C1 segment of cervical spinal cord (tissue), 14 donors: ENCODE measurements at regions not wholly inside any gene's neighbourhood (a gene's known extent, or its start where the extent isn't known, plus 50 kb on each side); places are given as distances from the start of the nearest gene placed in this dataset.

Experiments used
- DNase-seq, 14 donors: peaks; one replicate each; lab custom pipeline; 2025; lab: John Stamatoyannopoulos, UW

DNA sequence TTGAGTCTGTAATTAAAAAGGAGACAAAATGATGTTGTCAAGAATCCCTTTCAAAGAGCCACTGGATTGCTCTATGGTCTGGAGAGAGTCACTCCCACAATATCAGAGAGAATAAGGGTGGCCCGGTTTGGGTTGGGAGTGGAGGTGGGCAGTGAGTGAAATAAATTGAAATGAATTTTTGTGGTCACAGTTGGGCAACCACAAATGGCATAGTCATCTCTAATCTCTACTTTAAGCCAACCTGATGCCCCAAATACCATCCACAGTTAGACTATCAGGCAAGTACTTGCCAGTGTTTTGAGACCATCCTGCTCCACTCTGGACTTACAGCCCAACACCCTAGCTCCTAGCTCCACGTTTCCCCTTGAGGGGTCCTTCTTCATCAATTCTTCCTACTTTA lies 559.7 kb downstream of the BCL11A start:
- no peak for DNase-seq

- DNase-seq: no peak
Measured at GRCh38 chr2:59988341-59988740, 565.1 kb downstream of the BCL11A start.

DNA sequence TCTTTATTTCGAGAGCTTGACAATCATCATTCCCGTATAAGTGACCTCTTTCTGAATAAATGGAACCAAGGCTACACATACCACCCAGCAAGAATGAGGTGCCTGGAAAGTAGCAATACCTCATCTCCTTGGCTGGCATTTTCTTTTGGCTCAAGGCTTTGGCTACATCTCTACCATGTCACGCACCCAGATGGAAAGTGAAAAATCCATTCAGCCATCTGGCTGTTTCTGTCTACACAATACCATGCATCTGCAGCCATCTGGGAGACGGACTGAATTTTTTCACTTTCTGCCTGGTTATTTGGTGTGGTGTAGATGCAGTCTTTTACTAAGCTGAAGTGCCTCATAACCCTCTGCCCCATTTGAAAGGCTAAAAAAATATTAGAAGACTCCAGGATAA lies 566.9 kb downstream of the BCL11A start:
- peak in 2 of 14 donors; percentile 16 to 17 for DNase-seq

- DNase-seq: no peak
Measured at GRCh38 chr2:59985923-59986322, 567.5 kb downstream of the BCL11A start.

- no peak for DNase-seq
Measured at GRCh38 chr2:59974051-59974766, 579.2 kb downstream of the BCL11A start.

DNA sequence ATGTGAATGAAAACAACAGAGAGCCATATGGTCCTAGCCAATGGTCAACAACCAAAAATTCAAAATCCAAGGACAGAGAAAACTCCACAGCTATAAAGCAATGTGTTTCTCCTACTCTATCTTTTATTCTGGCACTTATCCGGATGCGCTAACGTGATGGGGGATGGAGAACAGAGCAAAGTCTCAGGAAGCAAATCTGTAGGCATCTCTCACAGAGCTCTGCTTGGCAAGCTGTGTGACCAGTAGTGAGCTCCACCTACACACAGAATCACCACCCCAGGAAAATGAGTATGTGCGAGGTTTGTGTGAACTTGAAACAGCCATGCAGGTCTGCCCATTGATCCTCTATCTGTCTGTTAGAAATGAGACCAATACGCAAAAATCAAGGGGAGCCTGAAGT lies 584.3 kb downstream of the BCL11A start:
- no peak for DNase-seq

DNA sequence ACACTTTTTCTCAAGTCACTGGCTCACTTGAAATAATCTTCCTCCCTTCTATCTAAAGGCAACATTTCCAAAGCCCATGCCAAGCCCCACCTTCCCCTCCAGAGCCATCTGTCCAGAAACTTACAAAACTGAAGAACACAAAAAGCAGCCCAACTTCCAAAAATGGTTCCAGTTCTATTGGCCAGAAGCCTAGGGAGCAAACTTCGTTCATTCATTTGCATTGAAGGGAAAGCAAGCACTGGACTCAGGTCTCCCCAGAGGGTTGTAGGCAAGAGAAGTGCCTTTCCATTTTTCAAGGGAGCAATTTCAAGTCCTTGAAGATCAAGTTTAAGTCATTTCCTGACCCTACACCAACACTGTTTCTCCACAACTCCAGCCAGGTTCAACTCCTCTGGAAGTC lies 585.0 kb downstream of the BCL11A start:
- DNase-seq: no peak

DNA sequence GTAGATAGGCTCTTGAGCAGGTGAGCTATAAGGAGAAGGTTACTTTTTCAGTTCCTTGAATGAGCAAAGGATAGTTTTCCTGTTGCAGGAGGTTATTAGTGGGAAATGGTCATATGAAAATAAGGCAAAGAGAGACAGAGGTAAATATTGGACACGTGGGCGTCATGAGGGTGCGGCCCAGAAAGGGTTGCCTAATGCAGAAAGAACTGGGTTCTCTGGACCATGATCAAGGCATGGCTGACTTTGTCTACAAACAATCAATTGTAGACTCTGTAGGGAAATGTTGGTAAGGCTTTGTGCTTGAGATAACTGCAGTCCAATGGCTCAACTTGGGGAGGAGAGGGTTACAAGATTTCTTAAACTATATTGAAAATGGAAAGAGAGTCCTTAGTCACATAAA lies 585.8 kb downstream of the BCL11A start:
- DNase-seq: no peak

DNA sequence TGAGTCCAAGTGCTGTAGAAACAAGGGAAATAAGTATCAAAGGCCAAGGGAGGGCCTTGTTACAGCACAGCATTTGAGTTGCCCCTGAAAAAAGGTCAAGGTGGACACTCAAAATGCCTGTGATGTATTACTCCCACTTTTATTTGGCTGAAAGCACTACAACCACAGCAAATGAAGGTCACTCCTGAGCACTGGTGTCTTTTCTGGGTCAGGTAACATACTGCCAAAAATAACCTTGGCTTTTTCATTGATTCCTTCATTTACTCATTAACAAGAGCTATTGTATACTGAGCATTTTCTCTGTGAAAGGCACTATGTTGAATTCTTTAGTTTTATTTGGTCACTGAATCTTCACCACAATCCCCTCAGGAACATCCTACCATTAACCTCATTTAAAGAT lies 590.3 kb downstream of the BCL11A start:
- DNase-seq: no peak

DNA sequence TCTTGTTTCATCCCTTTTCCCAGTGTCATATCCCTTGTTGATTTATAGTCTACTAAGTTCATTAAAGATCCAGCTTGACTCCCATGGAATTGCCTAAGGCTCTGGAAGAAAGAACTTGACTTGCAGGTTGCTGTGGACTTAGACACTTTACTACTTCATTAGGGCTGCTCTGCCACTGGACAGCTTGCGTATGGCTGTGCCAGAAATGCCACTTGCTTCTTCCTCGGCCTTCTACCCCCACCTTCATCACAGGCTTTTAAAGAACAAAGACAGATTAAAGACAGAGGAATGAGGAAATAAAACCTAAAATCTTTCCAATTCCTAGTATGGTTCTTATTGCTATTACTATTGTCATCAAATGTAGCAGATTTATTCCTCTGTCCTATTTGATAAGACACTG lies 591.7 kb downstream of the BCL11A start:
- DNase-seq: no peak

GRCh38 chr2:59959944-59960343 lies 593.5 kb downstream of the BCL11A start:
- no peak for DNase-seq

GRCh38 chr2:59957504-59957903 lies 596.0 kb downstream of the BCL11A start:
- DNase-seq: no peak

DNA sequence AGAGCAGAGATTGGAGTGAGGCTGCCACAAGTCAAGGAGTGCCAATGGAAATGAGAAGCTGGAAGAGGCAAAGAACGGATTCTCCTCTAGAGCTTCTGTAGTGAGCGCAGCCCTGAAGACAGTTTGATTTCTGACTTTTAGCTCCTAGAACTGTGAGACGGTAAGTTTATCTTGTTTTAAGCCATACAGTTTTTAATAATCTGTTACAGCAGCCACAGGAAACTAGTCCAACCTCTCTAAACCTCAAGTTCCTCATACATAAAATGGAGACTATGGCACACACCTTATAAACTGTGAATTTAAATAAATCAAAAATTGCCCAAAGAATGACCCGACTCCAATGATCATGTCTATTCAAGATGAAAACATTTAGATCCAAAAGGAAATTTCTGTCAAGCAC lies 596.5 kb downstream of the BCL11A start:
- DNase-seq: no peak

- DNase-seq: no peak
Measured at GRCh38 chr2:59947917-59948541, 605.4 kb downstream of the BCL11A start.

DNA sequence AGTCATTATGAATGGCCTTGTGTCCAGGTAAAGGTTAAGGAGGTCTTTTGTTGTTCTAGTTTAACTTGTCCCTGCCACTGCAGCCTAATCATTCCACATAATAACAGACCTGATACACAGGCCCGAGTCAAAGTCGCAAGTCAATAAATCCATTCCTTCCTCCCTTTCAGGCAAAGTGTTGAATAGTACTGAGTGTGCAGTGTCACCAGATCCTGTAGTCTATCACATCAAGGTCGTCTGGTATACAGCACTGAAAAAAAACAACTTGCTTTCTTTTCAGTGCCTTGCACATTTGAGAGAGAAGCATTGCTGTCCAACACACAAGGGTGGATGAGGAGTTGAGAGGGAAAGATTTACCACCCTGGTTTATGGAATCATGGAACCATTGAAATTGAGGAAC lies 606.2 kb downstream of the BCL11A start:
- no peak for DNase-seq

DNA sequence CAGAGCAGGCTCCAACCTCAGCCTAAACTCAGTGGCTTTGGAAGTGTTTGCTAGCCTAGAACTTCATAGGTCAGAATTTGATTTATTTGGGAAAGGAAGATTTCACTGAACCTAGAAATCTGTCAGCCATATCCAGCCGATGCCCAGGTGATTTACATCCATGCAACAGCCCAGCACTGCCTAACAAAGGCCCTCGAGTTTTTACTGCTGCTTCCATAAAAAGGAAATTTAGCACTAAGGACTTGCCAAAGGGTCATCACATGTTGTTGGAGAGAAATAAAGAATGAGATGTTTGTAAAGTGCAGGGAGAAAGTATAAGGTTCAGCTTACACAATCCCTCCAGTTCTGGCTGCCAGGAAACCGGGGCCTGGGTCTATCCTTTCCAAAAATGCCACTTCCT lies 614.2 kb downstream of the BCL11A start:
- no peak for DNase-seq

- no peak for DNase-seq
Measured at GRCh38 chr2:59938181-59938580, 615.3 kb downstream of the BCL11A start.

GRCh38 chr2:59936048-59936447 lies 617.4 kb downstream of the BCL11A start:
- DNase-seq: peak in 4 of 14 donors; percentile 1 to 3 (median 2)

DNA sequence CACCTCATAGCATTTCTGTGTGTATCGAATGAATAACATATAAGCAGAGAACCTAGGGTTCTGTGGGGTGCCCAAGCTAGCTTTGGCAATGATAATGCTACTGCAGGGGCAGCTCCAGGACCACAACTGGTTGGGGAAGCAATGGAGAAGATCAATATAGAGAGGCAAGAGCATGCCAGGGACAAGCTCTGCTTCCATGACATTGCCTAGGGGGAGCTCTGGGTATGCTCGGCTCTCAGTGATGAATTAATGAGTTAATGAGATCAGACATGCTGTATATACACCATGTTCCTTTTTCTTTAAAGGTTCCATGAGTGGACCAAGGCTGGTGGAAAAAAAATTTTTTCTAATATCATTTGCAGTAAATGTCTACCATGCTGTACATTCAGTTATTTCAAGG lies 618.4 kb downstream of the BCL11A start:
- no peak for DNase-seq

DNA sequence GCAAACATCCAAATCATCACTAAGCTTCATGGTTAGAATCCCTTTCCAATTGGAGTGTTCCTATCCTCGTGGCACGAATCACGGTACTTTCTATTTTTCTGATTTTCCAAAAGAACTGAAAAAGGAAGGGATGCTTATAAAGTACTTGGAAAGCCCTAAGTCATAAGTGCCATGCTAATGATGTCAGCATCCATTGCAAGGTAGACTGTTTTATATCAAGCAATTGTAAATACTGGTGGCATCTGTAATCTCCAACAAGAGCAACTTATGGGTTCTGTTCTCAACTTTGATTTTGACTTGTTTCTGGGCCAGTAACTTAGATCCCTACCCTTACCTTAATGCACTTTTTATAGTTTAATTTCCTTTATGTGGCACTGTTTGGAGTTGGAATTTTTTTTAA lies 619.5 kb downstream of the BCL11A start:
- DNase-seq: no peak

GRCh38 chr2:59932341-59932740 lies 621.1 kb downstream of the BCL11A start:
- DNase-seq: no peak

- no peak for DNase-seq
Measured at GRCh38 chr2:59930430-59930829, 623.0 kb downstream of the BCL11A start.

GRCh38 chr2:59926731-59927130 lies 626.7 kb downstream of the BCL11A start:
- DNase-seq: no peak

DNA sequence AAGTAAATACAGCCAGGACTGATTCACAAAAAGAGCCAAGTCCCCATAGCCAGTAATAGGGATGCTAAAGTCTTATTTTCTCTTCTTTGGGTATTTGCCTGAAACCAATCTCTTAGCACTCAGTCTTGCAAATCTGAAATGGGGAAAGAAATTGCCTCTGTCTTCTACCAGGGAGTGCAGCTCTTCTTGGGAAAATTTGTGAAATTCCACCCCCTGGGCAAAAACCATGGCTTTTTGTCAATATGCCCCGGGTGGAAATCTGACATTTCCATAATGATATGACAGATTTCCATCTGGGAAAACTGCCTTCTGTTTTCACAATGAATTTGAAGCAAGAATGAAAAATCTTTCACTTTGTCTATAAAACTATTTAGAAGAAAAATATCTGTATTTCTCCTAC lies 628.1 kb downstream of the BCL11A start:
- no peak for DNase-seq
